GM19035 (cell line): ENCODE measurements at regions not wholly inside any gene's neighbourhood (a gene's known extent, or its start where the extent isn't known, plus 50 kb on each side); places are given as distances from the start of the nearest gene placed in this dataset.
"Not testable (repeated sequence)": the region's sequence is repeated elsewhere in the genome, so short reads cannot be mapped to it uniquely, and the experiment has no call there.

ENCODE experiments used
- ATAC-seq: cut with Tn5 transposase; IDR thresholded peaks from one replicate; pipeline ENCODE4 v1.9.1; 2021; ENCODE audit not compliant: unreplicated experiment

DNA sequence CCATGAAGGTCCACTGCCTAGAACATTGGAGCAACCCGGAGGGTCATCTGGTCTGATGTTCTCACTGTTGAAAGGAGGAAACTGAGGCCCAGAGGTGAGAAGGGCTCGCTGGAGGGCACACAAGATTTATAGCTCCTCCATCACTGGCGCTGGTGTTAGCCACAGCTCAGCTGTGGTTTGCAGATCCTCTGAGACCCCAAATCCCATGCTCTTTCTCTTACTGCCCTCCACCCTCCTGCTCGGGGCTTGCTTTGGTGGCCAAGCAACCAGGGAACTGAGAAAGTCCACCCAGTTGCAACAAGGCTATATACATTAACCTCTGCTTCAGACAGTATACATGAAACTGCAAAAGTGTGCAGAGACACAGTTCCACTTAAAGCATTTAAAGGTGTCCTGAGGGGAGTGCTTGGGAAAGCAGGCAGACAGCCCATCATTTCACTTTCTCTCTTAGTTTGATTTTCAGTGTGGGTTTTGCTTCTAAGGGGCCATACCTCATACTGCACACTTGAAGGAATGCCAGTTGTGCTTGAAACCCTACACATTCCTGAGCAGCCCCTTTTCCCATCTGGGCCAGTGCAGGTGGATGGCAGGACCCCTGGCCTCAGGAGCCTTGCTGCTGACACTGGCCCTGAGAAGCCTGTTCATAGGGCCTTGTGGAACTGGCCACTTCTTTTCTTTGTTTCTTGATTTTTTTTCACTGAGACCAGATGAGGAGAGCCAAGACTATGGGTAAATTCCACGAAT is 347.6 kb downstream of the CDC5L start:
- no peak for ATAC-seq

DNA sequence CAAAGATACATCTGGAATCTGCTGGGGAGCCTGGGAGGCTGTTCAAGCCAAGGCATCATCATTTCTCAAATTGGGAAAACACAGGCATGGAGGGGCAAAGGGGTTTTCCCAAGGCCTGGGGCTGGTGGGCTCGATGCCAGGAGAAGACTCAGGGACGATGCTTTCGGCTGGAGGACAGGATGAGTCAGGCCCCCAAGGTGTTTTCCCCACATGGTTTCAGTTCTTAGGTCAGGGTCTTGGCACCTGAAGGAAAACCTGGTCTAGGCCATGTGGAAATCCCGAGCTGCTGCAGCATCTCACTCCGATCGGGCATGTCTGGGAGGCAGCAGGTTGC is 348.1 kb downstream of the CDC5L start:
- peak; percentile 57 for ATAC-seq

DNA sequence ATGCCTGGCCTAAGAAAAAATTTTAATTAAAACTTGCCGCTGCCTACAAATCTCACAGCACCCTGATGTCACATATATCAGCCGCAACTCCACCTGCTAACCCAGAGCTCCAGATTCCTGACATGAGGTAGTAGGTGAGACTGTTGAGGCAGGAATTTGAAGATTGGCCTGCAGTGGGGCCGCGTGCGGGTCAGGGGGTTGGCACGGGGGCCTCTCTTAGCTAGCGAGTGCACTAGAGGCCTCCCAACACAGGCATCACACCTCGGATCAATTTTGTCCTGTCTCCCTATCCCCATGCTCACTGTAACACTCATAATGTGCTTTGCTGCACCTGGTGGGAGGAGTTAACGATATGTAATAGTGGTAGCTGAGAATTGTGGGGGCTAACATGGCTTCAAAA is 349.8 kb downstream of the CDC5L start:
- ATAC-seq = no peak

DNA sequence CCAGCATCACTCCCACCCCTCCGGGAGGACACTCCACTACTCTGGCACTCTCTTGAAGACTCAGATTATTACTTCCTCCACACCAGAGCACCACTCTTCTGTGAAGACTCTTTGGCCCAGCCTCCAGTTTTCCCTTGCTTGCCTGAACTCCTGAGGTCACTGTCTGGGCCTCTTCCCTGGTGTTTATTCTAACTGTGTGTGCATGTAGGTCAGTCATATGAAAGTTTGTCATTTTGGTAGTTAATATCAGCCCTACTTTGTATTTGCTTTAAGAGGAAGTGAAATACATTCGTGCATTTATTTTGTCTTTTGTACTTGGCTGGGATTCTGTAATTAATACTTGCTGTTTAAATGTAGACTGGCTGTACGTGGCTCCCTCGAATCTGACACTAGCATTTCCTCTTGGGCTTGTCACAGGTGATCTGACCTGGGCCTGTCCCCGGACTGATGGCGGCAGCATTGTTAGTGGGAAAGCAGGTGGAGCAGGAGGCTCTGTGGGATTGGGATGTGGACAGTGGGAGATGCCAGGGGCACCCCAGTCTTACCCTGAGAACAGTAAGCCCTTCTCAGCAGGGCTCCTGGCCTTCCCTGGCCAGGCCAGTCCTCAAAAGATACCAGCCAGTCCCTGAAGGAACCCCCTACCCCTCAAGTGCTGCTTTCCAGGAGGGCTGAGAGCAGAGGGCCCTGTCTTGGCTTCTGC is 350.5 kb downstream of the CDC5L start:
- no peak for ATAC-seq

DNA sequence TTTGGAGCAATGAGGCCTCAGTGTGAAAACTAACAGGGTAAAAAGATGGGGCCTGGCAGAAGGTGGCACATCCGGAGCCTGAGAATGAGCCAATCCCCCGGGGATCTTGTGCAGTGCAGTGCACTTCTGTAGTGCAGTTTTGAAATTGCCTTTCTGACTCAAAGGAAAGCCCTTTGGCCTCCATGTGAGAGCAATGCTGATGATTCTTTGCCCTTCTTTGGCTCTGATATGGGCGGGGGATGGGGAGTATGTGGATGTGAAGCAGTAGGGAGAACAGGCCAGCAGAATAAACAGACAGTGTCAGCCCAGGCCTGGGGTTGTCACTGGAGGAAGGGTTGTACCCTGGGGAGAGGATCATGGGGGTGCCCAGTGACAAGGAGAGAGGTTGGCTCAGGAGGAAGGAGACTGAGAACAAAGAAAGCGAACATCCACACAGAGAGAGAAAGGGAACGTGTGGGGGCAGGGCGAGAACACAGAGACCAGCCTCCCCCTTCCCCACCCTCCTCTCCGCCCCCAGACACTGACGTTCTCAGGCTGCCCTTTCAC is 351.2 kb downstream of the CDC5L start:
- ATAC-seq = no peak

DNA sequence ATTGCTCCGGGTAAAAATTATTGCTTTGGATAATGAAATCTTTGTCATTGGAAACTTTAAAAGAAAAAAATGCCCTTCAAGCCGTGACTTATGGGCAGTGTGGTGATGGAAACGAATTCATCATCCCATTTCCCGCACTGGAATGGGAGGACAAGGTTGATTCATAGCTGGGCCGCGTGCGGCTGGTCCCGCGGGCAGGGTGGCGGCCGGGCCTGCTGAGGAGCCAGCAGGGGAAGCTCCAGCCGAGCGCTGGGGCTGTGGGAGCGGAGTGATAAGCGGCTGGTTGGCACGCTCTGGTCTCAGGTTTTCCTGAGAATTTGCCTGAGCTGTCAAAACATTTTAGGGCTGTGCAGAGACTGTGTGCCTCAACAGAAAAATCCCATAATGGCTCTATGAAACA is 351.7 kb downstream of the CDC5L start:
- no peak for ATAC-seq

DNA sequence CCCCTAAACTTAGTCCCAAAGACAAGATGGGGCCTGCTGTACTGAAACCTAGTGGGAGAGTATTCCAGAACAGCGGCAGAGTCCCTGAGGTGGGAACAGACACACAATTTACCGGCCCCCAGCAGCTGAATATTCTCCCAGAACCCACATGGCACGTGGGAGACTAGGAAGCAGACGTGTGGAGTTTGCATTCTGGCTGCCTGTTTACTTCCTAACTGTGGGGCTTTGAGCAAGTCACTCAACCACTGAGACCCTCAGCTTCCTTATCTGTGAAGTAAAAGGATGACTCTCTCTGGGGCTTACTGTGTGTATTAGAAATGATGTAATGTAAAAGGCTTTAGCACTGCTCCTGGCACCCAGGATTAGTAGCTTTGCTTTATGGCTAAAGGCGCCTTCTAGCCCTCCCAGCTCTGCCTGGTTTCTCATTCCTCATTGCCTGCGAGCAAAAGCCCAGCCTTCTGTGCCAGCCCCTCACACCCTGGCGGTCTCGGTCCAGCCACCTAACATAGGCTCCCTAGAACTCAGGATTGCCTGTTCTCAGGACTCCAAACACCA is 353.1 kb downstream of the CDC5L start:
- no peak for ATAC-seq

DNA sequence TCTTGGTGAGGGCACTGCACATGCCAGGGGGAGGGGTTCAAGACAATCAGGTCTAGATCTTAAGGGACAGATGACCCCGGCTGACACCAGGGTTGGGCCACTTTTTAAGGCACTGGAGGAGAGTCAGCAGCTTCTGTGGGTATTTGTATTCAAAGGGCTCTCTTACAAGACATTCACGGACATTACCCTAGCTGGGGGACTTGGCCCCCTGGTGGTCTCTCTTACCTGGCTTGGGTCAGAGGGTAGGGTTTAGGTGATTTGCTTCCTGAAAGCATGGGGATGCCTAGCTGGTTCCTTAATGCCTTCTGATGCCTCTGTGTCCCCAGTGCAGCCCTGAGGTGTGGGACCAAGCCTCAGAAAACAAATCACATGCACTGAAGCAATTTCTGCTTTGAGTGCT is 354.7 kb downstream of the CDC5L start:
- ATAC-seq = no peak

DNA sequence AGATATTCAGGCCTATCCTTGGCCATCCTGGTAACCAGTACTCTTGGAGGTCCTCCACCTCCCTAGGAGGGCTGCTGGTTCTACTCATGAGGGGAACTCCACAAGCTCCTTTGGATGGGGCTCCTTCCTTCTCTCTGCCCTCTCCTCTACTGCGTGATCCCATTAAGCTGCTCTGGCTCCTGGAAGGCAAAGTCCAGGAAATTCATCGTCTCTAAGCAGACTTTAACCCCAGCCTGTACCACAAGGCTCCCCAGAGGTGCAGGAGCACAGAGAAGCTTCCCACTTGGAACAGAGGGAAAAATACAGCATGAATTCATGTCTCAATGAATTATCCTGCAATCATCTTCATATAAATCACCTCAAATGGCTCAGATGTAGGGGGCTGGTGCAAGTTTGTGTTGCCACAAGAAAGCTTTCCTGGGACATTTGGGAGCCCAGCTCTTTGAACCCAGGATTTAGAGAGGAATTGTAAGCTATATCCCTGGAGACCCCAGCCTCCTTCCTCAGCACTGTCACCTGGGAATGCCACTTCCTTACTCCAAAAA is 355.4 kb downstream of the CDC5L start:
- no peak for ATAC-seq

DNA sequence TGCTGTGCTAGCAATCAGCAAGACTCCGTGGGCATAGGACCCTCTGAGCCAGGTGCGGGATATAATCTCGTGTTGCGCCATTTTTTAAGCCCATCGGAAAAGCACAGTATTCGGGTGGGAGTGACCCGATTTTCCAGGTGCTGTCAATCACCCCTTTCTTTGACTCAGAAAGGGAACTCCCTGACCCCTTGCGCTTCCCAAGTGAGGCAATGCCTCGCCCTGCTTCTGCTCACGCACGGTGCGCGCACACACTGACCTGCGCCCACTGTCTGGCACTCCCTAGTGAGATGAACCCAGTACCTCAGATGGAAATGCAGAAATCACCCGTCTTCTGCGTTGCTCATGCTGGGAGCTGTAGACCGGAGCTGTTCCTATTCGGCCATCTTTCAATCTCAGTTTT is 372.6 kb downstream of the CDC5L start:
- not testable (repeated sequence) for ATAC-seq

DNA sequence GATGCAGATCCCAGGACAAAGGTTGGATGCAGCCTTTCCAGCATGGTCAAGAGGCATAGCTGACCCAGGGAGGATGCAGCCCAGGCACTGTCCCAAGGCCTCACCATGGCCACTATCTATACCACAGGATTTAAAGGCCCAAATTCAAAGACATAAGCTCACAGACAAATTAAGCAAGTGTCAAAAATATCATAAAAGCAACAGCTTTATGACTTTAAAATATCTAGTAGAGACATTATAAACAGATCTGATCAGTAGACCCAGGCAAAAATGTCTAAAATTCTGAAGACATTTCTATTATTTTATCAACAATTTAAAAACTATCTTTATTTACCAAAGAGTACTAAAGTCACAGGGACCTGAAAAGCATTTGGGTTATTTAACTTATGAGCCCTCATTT is 373.5 kb downstream of the CDC5L start:
- no peak for ATAC-seq

DNA sequence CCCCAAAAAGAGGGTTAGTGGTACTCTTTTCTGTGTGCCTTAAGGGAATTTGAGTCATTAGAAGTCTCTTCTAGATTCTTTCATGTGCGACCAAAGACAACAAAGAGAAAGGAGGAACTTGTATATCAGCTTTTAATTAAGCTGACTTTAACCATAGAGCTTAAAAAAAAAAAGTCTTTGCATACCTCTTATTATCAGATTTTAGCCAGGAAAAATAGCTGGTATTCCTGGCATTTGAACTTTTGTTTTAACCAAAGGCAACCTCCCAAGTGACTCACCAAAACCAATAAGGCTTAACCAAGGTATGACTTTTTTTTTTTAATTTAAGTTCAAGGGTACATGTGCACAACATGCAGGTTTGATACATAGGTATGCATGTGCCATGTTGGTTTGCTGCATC is 375.0 kb downstream of the CDC5L start:
- ATAC-seq = no peak

DNA sequence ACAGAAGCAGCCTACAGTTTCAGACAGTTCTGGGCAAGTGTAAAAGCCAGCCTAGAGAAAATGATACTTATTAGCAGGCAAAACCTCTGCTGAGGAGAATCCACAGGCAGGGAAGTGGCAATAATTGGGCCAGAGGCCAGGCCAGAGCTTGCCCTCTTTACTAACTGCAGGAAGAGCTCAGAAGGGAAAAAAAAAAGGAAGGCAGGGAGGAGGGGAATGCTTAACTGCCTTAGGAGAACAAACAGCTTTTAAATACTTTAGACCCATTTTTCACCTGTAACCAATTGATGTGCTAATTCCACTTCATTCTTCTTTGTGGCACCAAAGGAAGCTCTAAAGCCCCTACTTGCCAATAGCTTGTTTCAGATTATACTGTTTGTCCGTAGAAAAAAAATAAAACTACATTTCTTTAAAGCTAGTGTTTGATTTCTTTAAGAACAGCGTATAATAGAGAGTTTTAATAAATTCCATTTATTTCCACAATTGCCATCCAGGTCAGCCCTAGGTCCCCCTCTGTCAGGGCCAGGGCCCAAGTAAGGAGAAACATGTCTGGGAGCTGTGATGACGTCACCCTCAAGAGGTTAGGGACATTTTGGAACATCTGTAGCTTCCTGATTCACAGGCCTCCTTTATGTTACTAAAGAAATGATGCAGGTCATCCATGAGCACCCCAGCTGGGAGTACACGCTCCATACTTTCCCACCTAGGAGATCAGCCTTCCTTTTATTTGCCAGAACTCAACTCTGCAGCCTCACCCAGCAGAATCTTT is 384.3 kb downstream of the CDC5L start:
- ATAC-seq = no peak

DNA sequence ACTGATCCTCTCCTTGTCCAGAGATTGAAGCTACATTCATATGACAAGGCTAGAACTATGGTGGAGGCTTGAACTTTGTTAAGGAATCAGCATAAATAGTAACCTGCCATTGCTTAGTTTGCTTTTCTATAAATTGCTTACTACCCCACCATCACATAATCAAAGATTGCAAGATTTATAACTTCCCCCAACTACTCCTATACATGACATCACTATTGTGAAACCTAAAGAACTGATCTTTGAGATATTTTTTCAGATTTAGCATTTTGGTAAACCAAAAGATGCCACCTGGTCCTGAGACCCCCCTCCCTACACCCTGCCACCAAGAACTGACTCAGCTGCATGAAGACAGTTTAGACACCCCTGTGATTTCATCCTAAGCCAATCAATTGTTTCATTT is 385.3 kb downstream of the CDC5L start:
- ATAC-seq = no peak

DNA sequence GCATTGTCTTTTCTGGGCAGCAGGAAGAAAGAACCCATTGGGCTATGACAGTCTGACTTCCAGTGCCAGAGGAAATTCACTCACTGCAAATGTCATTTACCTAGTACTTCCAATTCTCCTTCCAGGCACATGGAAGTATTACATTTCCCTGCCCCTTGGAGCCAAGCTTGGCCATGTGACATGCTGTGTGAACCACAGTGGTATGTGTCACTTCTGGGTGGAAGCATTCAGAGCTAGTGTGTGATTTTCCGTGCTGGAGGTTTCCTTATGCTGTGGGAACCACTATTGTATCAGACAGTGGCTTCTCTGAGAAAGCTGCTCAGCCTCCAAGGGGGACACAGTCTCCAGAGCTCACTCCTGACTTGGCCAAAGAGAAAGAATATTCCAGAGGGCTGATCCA is 387.6 kb downstream of the CDC5L start:
- no peak for ATAC-seq

DNA sequence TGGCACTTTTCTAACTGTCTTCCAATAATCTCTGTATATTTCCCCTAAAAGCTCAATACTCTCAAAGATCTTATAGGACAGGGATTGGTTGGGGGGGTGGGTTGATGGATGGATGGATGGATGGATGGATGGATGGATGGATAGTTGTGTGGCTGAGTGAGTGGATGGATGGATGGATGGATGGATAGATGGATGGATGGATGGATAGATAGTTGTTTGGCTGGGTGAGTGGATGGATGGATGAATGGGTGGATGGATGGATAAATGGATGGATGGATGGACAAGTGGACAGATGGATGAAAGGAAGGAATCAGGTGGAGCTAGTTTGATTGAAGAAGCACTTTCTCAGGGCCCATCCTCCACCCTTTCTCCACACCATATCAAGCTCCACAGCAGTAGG is 388.8 kb downstream of the CDC5L start:
- ATAC-seq = no peak

DNA sequence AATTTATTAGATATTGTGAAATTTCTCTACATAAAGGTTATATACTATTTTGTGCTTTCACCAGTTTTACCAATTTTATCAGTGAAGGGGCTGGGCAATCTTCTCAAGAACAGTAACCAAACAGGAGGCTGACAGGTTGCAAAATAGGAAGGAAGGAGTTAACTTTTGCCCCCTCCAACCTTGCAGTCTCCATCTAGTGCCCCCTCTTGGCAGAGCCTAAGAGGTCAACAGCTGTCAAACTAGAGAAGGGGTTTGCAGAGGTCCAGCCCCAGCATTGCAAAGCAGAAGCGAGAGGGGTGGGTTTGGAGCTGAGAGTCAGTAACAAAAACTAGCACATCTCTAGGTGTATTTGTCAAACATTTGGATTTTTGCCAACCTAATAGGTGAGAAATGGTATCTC is 391.0 kb downstream of the CDC5L start:
- no peak for ATAC-seq
